HEK293T (cell line): ENCODE measurements at regions not wholly inside any gene's neighbourhood (a gene's known extent, or its start where the extent isn't known, plus 50 kb on each side); places are given as distances from the start of the nearest gene placed in this dataset.

Experiments
- CTCF ChIA-PET: fragments of 350-600 bp; formaldehyde crosslinking; extraction: SDS; loops from one replicate; lab custom pipeline; 2021; ENCODE audit warnings: antibody characterized with exemption, inconsistent platforms; lab: Yijun Ruan, JAX
- POLR2A ChIA-PET: fragments of 350-600 bp; formaldehyde crosslinking; extraction: SDS; loops from one replicate; lab custom pipeline; 2020; ENCODE audit warnings: antibody characterized with exemption, inconsistent platforms; lab: Yijun Ruan, JAX
- DNase-seq: peaks from one replicate; pipeline ENCODE4 v3.0.0; 2012; ENCODE audit warnings: mixed read lengths; ENCODE audit errors: extremely low spot score
- ARNT ChIP-seq: fragments of 450-650 bp; IDR thresholded peaks from 2 replicates; pipeline ENCODE4 v1.6.1; 2017; ENCODE audit warnings: mild to moderate bottlenecking
- BHLHE40 ChIP-seq: fragments of 450-650 bp; IDR thresholded peaks from 2 replicates; pipeline ENCODE4 v1.6.1; 2016; ENCODE audit warnings: mild to moderate bottlenecking, moderate library complexity, borderline replicate concordance
- CTBP1 ChIP-seq: fragments of 450-650 bp; IDR thresholded peaks from 2 replicates; pipeline ENCODE4 v1.6.1; 2016; ENCODE audit warnings: borderline replicate concordance
- ELF4 ChIP-seq: fragments of 450-650 bp; IDR thresholded peaks from 2 replicates; pipeline ENCODE4 v1.6.1; 2017; ENCODE audit warnings: antibody characterized with exemption
- FOXA1 ChIP-seq: fragments of 450-650 bp; IDR thresholded peaks from 2 replicates; pipeline ENCODE4 v1.6.1; 2016; ENCODE audit warnings: mild to moderate bottlenecking
- FOXK2 ChIP-seq: fragments of 450-650 bp; IDR thresholded peaks from 2 replicates; pipeline ENCODE4 v1.6.1; 2016; ENCODE audit warnings: mild to moderate bottlenecking
- FOXM1 ChIP-seq: fragments of 450-650 bp; IDR thresholded peaks from 2 replicates; pipeline ENCODE4 v1.6.1; 2017; ENCODE audit warnings: mild to moderate bottlenecking, borderline replicate concordance
- L3MBTL2 ChIP-seq: fragments of 450-650 bp; conservative IDR thresholded peaks from 2 replicates; pipeline ENCODE4 v1.6.1; 2016; ENCODE audit warnings: mild to moderate bottlenecking
- LEF1 ChIP-seq: fragments of 450-650 bp; IDR thresholded peaks from 2 replicates; pipeline ENCODE4 v1.6.1; 2017; ENCODE audit warnings: mild to moderate bottlenecking, borderline replicate concordance
- NFRKB ChIP-seq: fragments of 450-650 bp; IDR thresholded peaks from 2 replicates; pipeline ENCODE4 v1.6.1; 2016; ENCODE audit warnings: mild to moderate bottlenecking, moderate library complexity
- SP1 ChIP-seq: fragments of 450-650 bp; IDR thresholded peaks from 2 replicates; pipeline ENCODE4 v1.6.1; 2017
- SUZ12 ChIP-seq: fragments of 450-650 bp; IDR thresholded peaks from 2 replicates; pipeline ENCODE4 v1.6.1; 2016; ENCODE audit warnings: mild to moderate bottlenecking
- TARDBP ChIP-seq: fragments of 450-650 bp; IDR thresholded peaks from 2 replicates; pipeline ENCODE4 v1.6.1; 2016
- ZNF384 ChIP-seq: fragments of 450-650 bp; IDR thresholded peaks from 2 replicates; pipeline ENCODE4 v1.6.1; 2016
- TF ChIP-seq, protein P1 (sequence below): fragments of 450-650 bp; IDR thresholded peaks from 2 replicates; pipeline ENCODE4 v1.6.1; 2016

DNA sequence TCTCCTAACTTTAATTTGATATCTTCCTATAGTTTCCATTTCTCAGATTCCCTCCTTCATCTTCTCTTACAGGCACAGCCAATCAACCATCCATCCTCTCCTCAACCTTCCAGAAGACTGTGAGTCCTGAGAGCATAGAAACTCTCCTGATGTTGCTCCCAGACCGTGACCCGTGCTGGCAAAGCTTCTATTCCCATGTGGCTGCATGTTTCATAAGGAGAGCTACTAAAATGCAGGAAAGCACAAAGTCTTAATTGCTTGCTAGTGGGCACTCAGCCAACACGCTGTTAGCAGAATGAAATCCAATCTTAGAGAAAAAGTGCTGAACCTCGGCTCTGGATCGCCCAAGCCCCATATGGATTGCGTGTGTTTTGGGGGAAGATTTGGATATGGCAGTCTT lies 1244.7 kb upstream of the ZEB2 start:
- peak; percentile 35 for DNase-seq
- ChIA-PET POLR2A (no interaction called here), CTCF (interaction anchor here (1.3 kb wide), 1 partner anchor 12 kb away, joined by 3 read pairs; no protein-coding TSS in a partner anchor)
- TF ChIP-seq FOXA1 (no peak), SP1 (no peak), ZNF384 (no peak), TARDBP (no peak)

DNA sequence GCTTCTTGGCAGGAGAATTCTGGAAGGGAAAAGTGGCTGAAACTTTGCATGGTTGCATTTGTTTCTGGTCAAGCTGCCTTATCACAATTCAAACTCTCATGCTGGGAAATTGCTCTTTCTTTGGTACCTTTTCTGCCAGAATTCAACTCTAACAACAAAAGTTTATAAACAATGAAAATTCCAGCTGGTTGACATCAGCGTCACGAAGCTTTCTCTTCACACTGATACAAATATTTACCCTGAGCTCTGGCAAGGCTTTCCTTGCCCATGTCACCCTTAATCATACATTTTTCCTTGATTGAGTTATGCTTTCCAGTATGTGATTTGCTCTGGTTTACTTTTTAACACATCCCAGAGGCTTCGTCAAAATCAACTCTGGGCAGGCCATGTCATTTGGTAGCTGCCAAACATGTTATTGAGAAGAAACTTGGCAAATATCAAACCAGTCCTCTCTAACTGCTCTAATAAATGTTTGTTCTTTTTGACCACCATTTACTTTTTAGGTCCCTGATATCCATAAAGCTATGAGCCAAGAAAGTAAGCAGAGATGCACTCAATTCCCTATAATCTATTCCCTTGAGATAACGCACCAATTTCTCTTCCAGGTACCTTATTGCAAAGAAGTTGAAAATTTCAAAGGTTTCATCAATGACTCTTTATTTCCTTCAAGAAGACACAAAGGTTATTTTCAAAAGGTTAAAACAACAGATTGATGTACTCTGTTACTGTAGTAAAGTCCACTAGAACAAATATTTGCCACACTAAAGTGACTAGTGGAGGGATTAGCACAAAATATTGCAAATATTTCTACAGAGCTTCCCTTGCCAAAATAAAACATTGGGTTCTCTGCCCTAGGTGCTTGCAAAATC lies 1241.1 kb upstream of the ZEB2 start:
- CTCF ChIA-PET: interaction anchor here (1.0 kb wide), 1 partner anchor 9 kb away, joined by 4 read pairs; no protein-coding TSS in a partner anchor
- POLR2A ChIA-PET: no interaction called here
- no peak for DNase-seq
- no peak for TF ChIP-seq ARNT
- TF ChIP-seq FOXA1: no peak
- no peak for TF ChIP-seq LEF1
- no peak for TF ChIP-seq FOXK2
- no peak for TF ChIP-seq TARDBP
- TF ChIP-seq ZNF384: no peak
- TF ChIP-seq FOXM1: no peak
- TF ChIP-seq BHLHE40: no peak
- no peak for TF ChIP-seq SP1
- no peak for TF ChIP-seq SUZ12

DNA sequence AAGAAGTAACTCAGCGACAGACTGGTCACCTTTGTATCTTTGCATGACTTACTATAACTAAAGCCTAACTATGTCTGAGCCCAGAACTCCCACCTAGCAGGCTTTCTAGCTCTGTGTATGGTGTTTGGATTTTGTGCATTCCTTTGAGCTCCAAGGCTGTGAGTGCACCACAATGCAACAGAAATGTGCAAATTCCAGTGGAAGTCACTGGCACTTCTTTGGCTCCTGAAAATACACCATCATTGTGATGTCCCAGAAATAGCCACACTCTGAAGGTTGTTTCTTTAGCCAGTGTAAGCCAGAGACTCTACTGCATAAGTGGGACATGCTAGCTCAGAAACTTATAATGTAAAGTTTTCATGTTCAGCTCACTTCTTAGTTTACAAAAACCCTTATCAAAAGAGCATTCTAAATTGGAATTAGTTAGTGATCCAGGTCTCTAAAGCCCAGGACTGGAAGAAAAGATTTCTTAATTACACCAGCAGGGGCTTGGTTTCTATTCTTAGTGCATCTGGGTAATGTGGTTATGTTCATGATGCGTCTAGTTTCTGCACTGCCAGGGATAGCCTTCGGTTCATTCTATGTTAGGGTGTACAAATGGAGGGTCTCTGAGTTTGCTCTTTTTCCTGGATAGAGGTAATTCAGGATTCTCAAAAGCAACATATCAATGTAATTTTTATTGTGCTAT lies 1239.5 kb upstream of the ZEB2 start:
- POLR2A ChIA-PET: no interaction called here
- CTCF ChIA-PET: no interaction called here
- no peak for TF ChIP-seq ARNT
- no peak for TF ChIP-seq SUZ12
- TF ChIP-seq, protein P1, sequence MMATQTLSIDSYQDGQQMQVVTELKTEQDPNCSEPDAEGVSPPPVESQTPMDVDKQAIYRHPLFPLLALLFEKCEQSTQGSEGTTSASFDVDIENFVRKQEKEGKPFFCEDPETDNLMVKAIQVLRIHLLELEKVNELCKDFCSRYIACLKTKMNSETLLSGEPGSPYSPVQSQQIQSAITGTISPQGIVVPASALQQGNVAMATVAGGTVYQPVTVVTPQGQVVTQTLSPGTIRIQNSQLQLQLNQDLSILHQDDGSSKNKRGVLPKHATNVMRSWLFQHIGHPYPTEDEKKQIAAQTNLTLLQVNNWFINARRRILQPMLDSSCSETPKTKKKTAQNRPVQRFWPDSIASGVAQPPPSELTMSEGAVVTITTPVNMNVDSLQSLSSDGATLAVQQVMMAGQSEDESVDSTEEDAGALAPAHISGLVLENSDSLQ: no peak
- no peak for TF ChIP-seq ELF4
- TF ChIP-seq FOXM1: no peak
- no peak for TF ChIP-seq BHLHE40
- TF ChIP-seq SP1: no peak
- no peak for TF ChIP-seq NFRKB
- no peak for DNase-seq

- CTCF ChIA-PET: no interaction called here
- TF ChIP-seq ELF4 (no peak), ZNF384 (no peak), LEF1 (no peak)
- TF ChIP-seq, protein P1: no peak
- POLR2A ChIA-PET: no interaction called here
- no peak for DNase-seq
These were observed 1237.8 kb upstream of the ZEB2 start for GRCh38 chr2:145757503-145758246.

DNA sequence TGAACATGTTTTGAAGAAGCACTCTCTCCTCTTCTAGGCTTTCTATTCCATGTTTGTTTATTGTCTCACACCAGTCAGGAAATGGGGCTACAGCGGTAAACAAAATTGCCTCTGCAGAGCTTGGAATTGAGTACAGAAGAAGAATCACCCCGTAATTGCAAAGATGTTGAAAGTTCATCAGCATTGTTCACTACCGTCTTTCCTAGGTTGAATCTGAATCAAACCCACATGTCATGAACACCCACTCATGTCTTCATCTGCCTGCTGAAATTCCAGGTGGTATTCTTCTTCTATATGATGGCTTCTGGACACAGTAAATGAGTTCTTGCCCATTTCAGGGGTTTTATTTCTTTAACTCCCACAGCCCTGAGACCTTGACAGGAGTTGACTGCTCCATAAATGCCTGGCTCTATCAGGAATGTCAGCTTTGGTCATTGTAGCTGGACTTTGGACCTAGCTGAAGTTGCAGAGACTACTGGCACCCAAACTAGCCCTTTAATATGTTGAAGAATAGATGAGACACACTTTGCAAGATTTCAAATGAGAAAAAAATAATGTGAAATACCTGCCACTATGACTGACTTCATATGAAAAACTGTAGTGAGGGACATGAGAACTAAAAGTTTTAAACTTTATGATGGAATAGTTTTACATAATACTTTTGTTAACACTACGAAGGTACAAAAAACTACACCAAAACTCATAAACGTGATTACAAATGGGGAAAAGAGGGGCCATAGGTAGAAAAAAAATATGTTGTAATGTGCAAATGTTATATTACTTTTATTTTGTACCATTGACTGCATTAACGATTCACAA lies 1235.3 kb upstream of the ZEB2 start:
- CTCF ChIA-PET: no interaction called here
- DNase-seq: no peak
- no peak for TF ChIP-seq ELF4
- TF ChIP-seq NFRKB: no peak
- no peak for TF ChIP-seq SUZ12
- TF ChIP-seq FOXA1: no peak
- TF ChIP-seq CTBP1: no peak
- TF ChIP-seq TARDBP: no peak
- POLR2A ChIA-PET: no interaction called here

- ChIA-PET POLR2A (no interaction called here), CTCF (interaction anchor here (0.8 kb wide), 1 partner anchor 811 kb away, joined by 4 read pairs; no protein-coding TSS in a partner anchor)
- TF ChIP-seq L3MBTL2 (no peak), ELF4 (no peak)
- no peak for DNase-seq
These were observed 1234.0 kb upstream of the ZEB2 start for GRCh38 chr2:145753966-145754365.
